ENCODE measurements at regions not wholly inside any gene's neighbourhood (a gene's known extent, or its start where the extent isn't known, plus 50 kb on each side); places are given as distances from the start of the nearest gene placed in this dataset.

- no peak for TF ChIP-seq CTCF (IDR thresholded peaks at IDR 0.05)
- TF ChIP-seq POLR2A (IDR thresholded peaks at IDR 0.05), result no peak
Observed at GRCh38 chr3:81105206-81105605, 656.2 kb downstream of the GBE1 start.

Measured in heart left ventricle (tissue), 13 donors.